Lung (tissue), 11 donors: ENCODE measurements at regions not wholly inside any gene's neighbourhood (a gene's known extent, or its start where the extent isn't known, plus 50 kb on each side); places are given as distances from the start of the nearest gene placed in this dataset.

Experiments used
- ATAC-seq: fragments of 200-7000 bp; cut with Tn5 transposase; one replicate; pipeline ENCODE4 v1.9.1; 2020; ENCODE audit warnings: moderate number of reproducible peaks; ENCODE audit not compliant: insufficient read depth, low FRiP score
- DNase-seq, 3 donors: peaks; one replicate each; pipeline ENCODE4 v3.0.0-alpha.2; 2013 to 2017
- H3K27ac ChIP-seq, 2 donors: one replicate each; pipeline ENCODE4 v1.5.1; 2013; ENCODE audit warnings: mild to moderate bottlenecking in 2 of 2, moderate library complexity in 2 of 2, control low read depth in 1 of 2, inconsistent platforms in 1 of 2, low read depth in 1 of 2, low read length in 1 of 2
- H3K27me3 ChIP-seq, 3 donors: one replicate each; pipeline ENCODE4 v1.5.1; 2013; ENCODE audit warnings: low read length in 2 of 3; ENCODE audit not compliant: control insufficient read depth in 3 of 3, insufficient read depth in 3 of 3
- H3K36me3 ChIP-seq, 4 donors: one replicate each; pipeline ENCODE4 v1.5.1; 2013; ENCODE audit warnings: low read length in 4 of 4, mild to moderate bottlenecking in 1 of 4, moderate library complexity in 1 of 4; ENCODE audit not compliant: control insufficient read depth in 4 of 4, insufficient read depth in 4 of 4
- H3K4me1 ChIP-seq, 5 donors: one replicate each; pipeline ENCODE4 v1.5.1; 2013; ENCODE audit warnings: low read length in 5 of 5, mild to moderate bottlenecking in 2 of 5, moderate library complexity in 1 of 5; ENCODE audit not compliant: control insufficient read depth in 5 of 5, insufficient read depth in 5 of 5
- H3K4me3 ChIP-seq: one replicate; pipeline ENCODE4 v1.5.1; 2013; ENCODE audit warnings: mild to moderate bottlenecking, control low read depth, moderate library complexity
- H3K9ac ChIP-seq, 2 donors: one replicate each; pipeline ENCODE4 v1.5.1; 2013; ENCODE audit warnings: low read length in 2 of 2, control low read depth in 1 of 2; ENCODE audit not compliant: insufficient read depth in 1 of 2
- H3K9me3 ChIP-seq, 4 donors: one replicate each; pipeline ENCODE4 v1.5.1; 2013; ENCODE audit warnings: low read length in 3 of 4, mild to moderate bottlenecking in 1 of 4, moderate library complexity in 1 of 4; ENCODE audit not compliant: control insufficient read depth in 4 of 4, insufficient read depth in 3 of 4
- CTCF ChIP-seq: IDR thresholded peaks from 2 replicates; pipeline ENCODE4 v1.5.1; 2012; ENCODE audit warnings: mild to moderate bottlenecking; ENCODE audit errors: control extremely low read depth, extremely low read depth
- WGBS, 2 donors: extraction: QIAGEN DNeasy Blood & Tissue Kit; methylation state at CpG; one replicate each; pipeline ENCODE4 v1.1.7; 2013; 5-methylcytosine and 5-hydroxymethylcytosine counted together
- donor health status: control.
- donor health status: control.
- donor health status: Bipolar disorder and iron deficiency.
- donor health status: healthy.
- donor health status: DM: yes; HTN: yes; CAD: no.

GRCh38 chr9:88267283-88267682 lies 121.0 kb upstream of the SPIN1 start:
- no peak overlapping the region for H3K9ac ChIP-seq
- H3K4me3 ChIP-seq = no peak overlapping the region
- DNase-seq (no peak), ATAC-seq (no peak)
- TF ChIP-seq CTCF = no peak
- no peaks in the 10 kb centered on the region for H3K36me3 ChIP-seq
- 86 to 91% methylated on average over 4 of the region's 4 CpGs for WGBS, 2 donors
- no peaks in the 10 kb centered on the region for H3K9me3 ChIP-seq
- no peaks in the 10 kb centered on the region for H3K4me1 ChIP-seq
- no peaks in the 10 kb centered on the region for H3K27me3 ChIP-seq
- H3K27ac ChIP-seq = no peak overlapping the region

- no peak for TF ChIP-seq CTCF
- H3K27ac ChIP-seq = no peak overlapping the region
- no peaks in the 10 kb centered on the region for H3K36me3 ChIP-seq
- no peak for DNase-seq
- no peaks in the 10 kb centered on the region for H3K27me3 ChIP-seq
- 67 to 71% methylated on average over 2 of the region's 2 CpGs for WGBS, 2 donors
- H3K9ac ChIP-seq = no peak overlapping the region
- no peaks in the 10 kb centered on the region for H3K9me3 ChIP-seq
- no peak overlapping the region for H3K4me3 ChIP-seq
- H3K4me1 ChIP-seq = no peaks in the 10 kb centered on the region
- ATAC-seq = no peak
Observed at GRCh38 chr9:88266416-88266815, 121.8 kb upstream of the SPIN1 start.

- Histone ChIP-seq H3K4me3 (no peak overlapping the region), H3K27me3 (no peaks in the 10 kb centered on the region), H3K27ac (no peak overlapping the region), H3K4me1 (peaks cover 0 to 21% (median 10%) of the 10 kb centered on the region in 5 donors), H3K36me3 (no peaks in the 10 kb centered on the region), H3K9me3 (no peaks in the 10 kb centered on the region), H3K9ac (peak overlapping the region in 1 of 2 donors; percentile 66)
- DNase-seq (peak in 1 of 3 donors; percentile 24), ATAC-seq (no peak)
- TF ChIP-seq CTCF = no peak
- WGBS, 2 donors = 89% methylated on average over 3 of the region's 3 CpGs
Observed at GRCh38 chr9:88259001-88259400, 120.7 kb upstream of the SPATA31C2 start.

- 35 to 59% methylated on average over 12 of the region's 12 CpGs for WGBS, 2 donors
Observed at GRCh38 chr9:88258601-88259000, 120.3 kb upstream of the SPATA31C2 start.

More at GRCh38 chr9:88258601-88259000, 120.3 kb upstream of the SPATA31C2 start:
- no peaks in the 10 kb centered on the region for H3K36me3 ChIP-seq
- no peak overlapping the region for H3K27ac ChIP-seq
- no peak overlapping the region for H3K4me3 ChIP-seq
- H3K9ac ChIP-seq = peak overlapping the region in 1 of 2 donors; percentile 66
- TF ChIP-seq CTCF = no peak
- H3K4me1 ChIP-seq = peaks cover 0 to 21% (median 10%) of the 10 kb centered on the region in 5 donors
- no peaks in the 10 kb centered on the region for H3K9me3 ChIP-seq
- ATAC-seq (no peak), DNase-seq (peak; percentile 72 to 82 (median 77))
- H3K27me3 ChIP-seq = no peaks in the 10 kb centered on the region
